MM.1S (cell line): ENCODE measurements at regions not wholly inside any gene's neighbourhood (a gene's known extent, or its start where the extent isn't known, plus 50 kb on each side); places are given as distances from the start of the nearest gene placed in this dataset.

Source experiments
- DNase-seq: peaks from one replicate; pipeline ENCODE4 v3.0.0-alpha.2; 2015
- H2AFZ ChIP-seq: fragments of 300-600 bp; sonication (generic); 2 replicates; pipeline ENCODE4 v1.6.0; 2016; ENCODE audit warnings: antibody characterized with exemption, low read length
- H3F3A ChIP-seq: fragments of 300-600 bp; sonication (generic); 2 replicates; pipeline ENCODE4 v1.6.1; 2016; ENCODE audit warnings: mild to moderate bottlenecking, antibody characterized with exemption, low read length, moderate library complexity, mixed read lengths; ENCODE audit not compliant: insufficient read depth
- H3K27ac ChIP-seq: fragments of 300-600 bp; sonication (generic); 2 replicates; pipeline ENCODE4 v1.5.1; 2016; ENCODE audit warnings: mild to moderate bottlenecking, low read length
- H3K27me3 ChIP-seq: fragments of 300-600 bp; sonication (generic); replicated peaks from 2 replicates; pipeline ENCODE4 v1.6.0; 2016; ENCODE audit warnings: low read length; ENCODE audit not compliant: insufficient read depth
- H3K36me3 ChIP-seq: fragments of 300-600 bp; sonication (generic); replicated peaks from 2 replicates; pipeline ENCODE4 v1.6.1; 2016; ENCODE audit warnings: mild to moderate bottlenecking, low read length, mixed read lengths; ENCODE audit not compliant: insufficient read depth
- H3K4me1 ChIP-seq: fragments of 300-600 bp; sonication (generic); 2 replicates; pipeline ENCODE4 v1.6.1; 2016; ENCODE audit warnings: low read length, mixed read lengths
- H3K4me2 ChIP-seq: fragments of 300-600 bp; sonication (generic); 2 replicates; pipeline ENCODE4 v1.6.0; 2016; ENCODE audit warnings: low read depth, low read length
- H3K4me3 ChIP-seq: fragments of 300-600 bp; sonication (generic); 2 replicates; pipeline ENCODE4 v1.5.1; 2016; ENCODE audit warnings: low read length, mixed read lengths
- H3K79me2 ChIP-seq: fragments of 300-600 bp; sonication (generic); 2 replicates; pipeline ENCODE4 v1.6.1; 2016; ENCODE audit warnings: mixed run types, low read length, mixed read lengths
- H3K9ac ChIP-seq: fragments of 300-600 bp; sonication (generic); 2 replicates; pipeline ENCODE4 v1.6.1; 2016; ENCODE audit warnings: low read length, mixed read lengths
- H3K9me2 ChIP-seq: fragments of 300-600 bp; sonication (generic); replicated peaks from 2 replicates; pipeline ENCODE4 v1.6.1; 2016; ENCODE audit warnings: mild to moderate bottlenecking, low read length, mixed read lengths; ENCODE audit not compliant: insufficient read depth
- H3K9me3 ChIP-seq: fragments of 300-600 bp; sonication (generic); replicated peaks from 2 replicates; pipeline ENCODE4 v1.6.1; 2016; ENCODE audit warnings: mild to moderate bottlenecking, low read length, mixed read lengths; ENCODE audit not compliant: insufficient read depth
- H4K20me1 ChIP-seq: fragments of 300-600 bp; sonication (generic); 2 replicates; pipeline ENCODE4 v1.6.1; 2016; ENCODE audit warnings: mild to moderate bottlenecking, low read length, moderate library complexity, mixed read lengths; ENCODE audit not compliant: insufficient read depth
- CTCF ChIP-seq: fragments of 300-600 bp; sonication (generic); IDR thresholded peaks from 2 replicates; pipeline ENCODE4 v1.5.1; 2016; ENCODE audit warnings: antibody characterized with exemption, low read length, mixed read lengths
- EZH2 ChIP-seq: fragments of 300-600 bp; sonication (generic); optimal IDR thresholded peaks from 2 replicates; pipeline ENCODE3; 2017; ENCODE audit warnings: low read depth, mild to moderate bottlenecking, antibody characterized with exemption, low read length, mixed read lengths
- EZH2phosphoT487 ChIP-seq: fragments of 300-600 bp; sonication (generic); IDR thresholded peaks from 2 replicates; pipeline ENCODE4 v1.6.1; 2018; ENCODE audit warnings: antibody characterized with exemption, low read length

DNA sequence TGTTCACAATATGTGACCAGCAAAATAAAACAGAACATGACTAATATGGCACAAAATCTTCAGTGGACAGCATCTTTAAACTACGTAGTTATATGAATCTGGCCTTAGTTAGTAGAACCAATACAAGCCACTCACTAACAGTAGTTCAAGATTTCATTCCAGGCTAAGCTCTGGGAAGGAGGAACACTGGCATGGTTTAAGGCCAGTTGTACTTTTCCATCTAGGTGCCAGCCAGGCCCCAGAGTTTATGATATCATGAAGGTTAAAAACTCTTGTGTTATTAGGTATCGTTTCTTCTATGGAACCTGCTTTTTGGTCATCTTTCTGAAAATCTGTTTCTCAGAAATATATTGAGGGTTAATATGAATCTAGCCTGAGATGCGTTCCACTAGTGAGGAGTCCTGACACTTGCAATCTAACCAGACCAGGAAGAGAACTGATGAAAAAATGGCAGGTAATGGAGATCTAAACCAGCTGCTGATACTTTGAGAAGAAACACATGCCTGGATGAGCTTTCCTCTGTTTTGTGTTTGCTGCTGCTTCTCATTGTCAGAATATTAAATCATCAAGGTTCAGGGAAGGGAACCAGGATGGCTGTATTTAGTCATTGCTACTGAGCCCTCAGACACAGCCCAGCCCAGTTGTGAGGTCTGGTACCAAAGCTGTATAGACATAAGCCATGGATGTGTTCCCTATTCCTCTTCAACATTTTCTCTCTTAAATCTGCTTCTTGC lies 182.8 kb upstream of the SETBP1 start:
- no peaks in the 10 kb centered on the region for H3K36me3 ChIP-seq
- no peak for TF ChIP-seq CTCF
- no peak for TF ChIP-seq EZH2
- TF ChIP-seq EZH2phosphoT487, result no peak
- no peaks in the 10 kb centered on the region for H3K27me3 ChIP-seq
- H2AFZ ChIP-seq, result no peak overlapping the region
- no peak overlapping the region for H3K9ac ChIP-seq
- no peak overlapping the region for H3K4me2 ChIP-seq
- H4K20me1 ChIP-seq, result no peaks in the 10 kb centered on the region
- no peaks in the 10 kb centered on the region for H3K9me3 ChIP-seq
- no peaks in the 10 kb centered on the region for H3K4me1 ChIP-seq
- H3K79me2 ChIP-seq, result no peaks in the 10 kb centered on the region
- H3F3A ChIP-seq, result no peaks in the 10 kb centered on the region
- no peak overlapping the region for H3K4me3 ChIP-seq
- no peak for DNase-seq
- H3K27ac ChIP-seq, result no peak overlapping the region
- no peaks in the 10 kb centered on the region for H3K9me2 ChIP-seq

DNA sequence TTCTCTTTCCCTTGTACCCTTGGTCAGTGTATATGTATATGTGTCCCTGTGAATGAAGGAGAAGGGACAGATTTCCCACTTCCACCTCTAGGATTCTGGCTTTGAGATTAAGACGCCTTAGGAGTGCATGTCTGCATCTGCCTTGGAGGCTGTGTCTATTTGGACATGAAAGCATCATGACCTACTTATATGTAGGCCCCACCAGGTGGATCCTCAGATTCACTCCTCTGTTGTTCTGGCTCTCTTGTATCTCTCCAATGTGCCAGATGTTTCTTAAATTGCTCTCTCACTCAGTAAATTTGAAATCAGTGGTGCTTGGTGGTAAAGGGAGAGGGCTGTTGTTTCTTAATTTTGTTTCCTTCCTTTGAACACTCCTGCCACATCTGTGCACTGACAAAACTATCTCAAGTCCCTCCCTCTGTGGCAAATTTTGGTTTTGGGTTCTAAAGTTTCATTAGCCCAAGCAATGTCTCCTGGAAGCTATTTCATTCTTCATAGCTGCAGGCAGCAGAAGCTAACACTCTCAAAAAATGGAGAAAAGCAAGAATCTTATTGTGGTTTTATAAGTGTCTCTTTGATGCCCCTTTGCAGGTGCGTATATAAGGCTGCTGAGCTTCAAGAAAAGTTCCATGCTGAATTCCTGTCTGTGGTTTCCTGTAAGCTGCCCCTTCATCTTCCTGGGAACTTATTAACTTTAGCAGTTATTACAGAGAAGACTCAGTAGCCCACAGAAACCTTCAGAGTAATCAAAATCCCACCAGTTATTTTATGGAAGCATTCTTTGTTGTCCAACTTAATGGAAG lies 179.7 kb upstream of the SETBP1 start:
- Histone ChIP-seq H3K4me3 (no peak overlapping the region), H2AFZ (no peak overlapping the region), H3K36me3 (no peaks in the 10 kb centered on the region), H3F3A (no peaks in the 10 kb centered on the region), H3K27me3 (no peaks in the 10 kb centered on the region), H4K20me1 (no peaks in the 10 kb centered on the region), H3K9ac (no peak overlapping the region), H3K9me2 (no peaks in the 10 kb centered on the region), H3K9me3 (no peaks in the 10 kb centered on the region), H3K4me2 (no peak overlapping the region), H3K4me1 (no peaks in the 10 kb centered on the region), H3K27ac (no peak overlapping the region), H3K79me2 (no peaks in the 10 kb centered on the region)
- no peak for DNase-seq
- TF ChIP-seq EZH2 (no peak), CTCF (no peak), EZH2phosphoT487 (no peak)

- Histone ChIP-seq H3K27me3 (no peaks in the 10 kb centered on the region), H3K9me2 (no peaks in the 10 kb centered on the region), H3K27ac (no peak overlapping the region), H3K4me2 (no peak overlapping the region), H3K4me3 (no peak overlapping the region), H3K79me2 (no peaks in the 10 kb centered on the region), H3K9ac (no peak overlapping the region), H3K36me3 (no peaks in the 10 kb centered on the region), H4K20me1 (no peaks in the 10 kb centered on the region), H3K4me1 (no peaks in the 10 kb centered on the region), H2AFZ (no peak overlapping the region), H3K9me3 (no peaks in the 10 kb centered on the region), H3F3A (no peaks in the 10 kb centered on the region)
- no peak for DNase-seq
- TF ChIP-seq EZH2 (no peak), EZH2phosphoT487 (no peak), CTCF (no peak)
Observed at GRCh38 chr18:44502221-44502620, 178.5 kb upstream of the SETBP1 start.
